ENCODE measurements at regions not wholly inside any gene's neighbourhood (a gene's known extent, or its start where the extent isn't known, plus 50 kb on each side); places are given as distances from the start of the nearest gene placed in this dataset.

- no peak for DNase-seq (ENCODE audit: low read depth)
- TF ChIP-seq CTCF (IDR thresholded peaks at IDR 0.05; ENCODE audit: insufficient read depth, low read depth, low read length) = no peak
- H3K4me3 ChIP-seq (ENCODE audit: low read depth, low read length) = no peak overlapping the region
These were observed 81.2 kb downstream of the TMEM18 start for GRCh38 chr2:595831-596592.

GRCh38 chr2:595141-595815, 81.9 kb downstream of the TMEM18 start:
- no peak for DNase-seq (ENCODE audit: low read depth)
- no peak for TF ChIP-seq CTCF (IDR thresholded peaks at IDR 0.05; ENCODE audit: insufficient read depth, low read depth, low read length)
- no peak overlapping the region for H3K4me3 ChIP-seq (ENCODE audit: low read depth, low read length)

GRCh38 chr2:594297-594949, 82.8 kb downstream of the TMEM18 start:
- no peak overlapping the region for H3K4me3 ChIP-seq (ENCODE audit: low read depth, low read length)
- no peak for DNase-seq (ENCODE audit: low read depth)
- no peak for TF ChIP-seq CTCF (IDR thresholded peaks at IDR 0.05; ENCODE audit: insufficient read depth, low read depth, low read length)

- H3K4me3 ChIP-seq (ENCODE audit: low read depth, low read length) = no peak overlapping the region
- DNase-seq (ENCODE audit: low read depth) = no peak
- TF ChIP-seq CTCF (IDR thresholded peaks at IDR 0.05; ENCODE audit: insufficient read depth, low read depth, low read length) = no peak
These were observed 83.7 kb downstream of the TMEM18 start for GRCh38 chr2:593356-594026.

- no peak for TF ChIP-seq CTCF (IDR thresholded peaks at IDR 0.05; ENCODE audit: insufficient read depth, low read depth, low read length)
- no peak overlapping the region for H3K4me3 ChIP-seq (ENCODE audit: low read depth, low read length)
- DNase-seq (ENCODE audit: low read depth) = no peak
These were observed 84.5 kb downstream of the TMEM18 start for GRCh38 chr2:592737-593136.

GRCh38 chr2:590214-591175, 86.7 kb downstream of the TMEM18 start:
- no peak for DNase-seq (ENCODE audit: low read depth)
- H3K4me3 ChIP-seq (ENCODE audit: low read depth, low read length) = no peak overlapping the region
- no peak for TF ChIP-seq CTCF (IDR thresholded peaks at IDR 0.05; ENCODE audit: insufficient read depth, low read depth, low read length)

Data from fibroblast of villous mesenchyme (primary cell).